ENCODE measurements at regions not wholly inside any gene's neighbourhood (a gene's known extent, or its start where the extent isn't known, plus 50 kb on each side); places are given as distances from the start of the nearest gene placed in this dataset.
A peak's percentile ranks its signal among the peaks of the same experiment; 100 is the strongest.

DNA sequence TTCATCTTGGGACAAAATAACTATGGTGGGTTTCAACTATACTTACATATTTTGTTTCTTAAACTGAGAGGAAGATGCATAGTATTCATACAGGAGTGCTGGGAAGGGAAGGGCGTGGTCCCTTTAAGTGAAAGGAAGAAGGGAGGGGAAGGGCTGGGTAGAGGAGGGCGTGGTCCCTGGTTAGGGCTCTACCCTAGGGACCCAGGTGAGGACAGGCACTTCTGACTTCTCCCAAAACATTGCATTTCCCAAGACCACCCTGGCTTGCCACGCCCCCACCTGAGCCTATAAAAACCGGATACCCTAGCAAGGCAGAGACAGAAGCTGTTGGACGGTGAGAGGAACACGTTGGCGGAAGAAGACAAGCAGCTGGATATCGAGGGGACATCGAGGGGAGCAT, 157.6 kb upstream of the PLXNA4 start:
- no peak for DNase-seq

GRCh38 chr7:132732321-132732865, 156.1 kb upstream of the PLXNA4 start:
- DNase-seq = no peak

DNA sequence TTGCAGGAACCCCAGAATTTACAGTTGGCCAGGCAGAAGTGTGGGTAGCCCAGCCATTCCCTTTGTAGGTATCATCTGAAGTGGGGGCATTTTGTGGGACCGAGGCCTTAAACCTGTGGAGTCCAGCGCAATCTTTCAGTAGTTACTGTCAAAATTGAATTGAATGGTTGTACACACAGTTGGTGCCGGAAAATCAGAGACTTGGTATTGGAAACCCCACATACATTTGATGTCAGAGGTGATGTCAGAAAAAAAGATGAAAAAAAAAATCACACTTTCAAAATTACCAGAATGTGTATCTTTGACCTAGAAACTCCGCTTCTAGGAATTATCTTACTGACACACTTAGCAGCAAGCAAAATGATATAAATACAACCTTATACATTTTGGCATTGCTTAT, 153.8 kb upstream of the PLXNA4 start:
- DNase-seq = no peak

- no peak for DNase-seq
These were observed 147.3 kb upstream of the PLXNA4 start for GRCh38 chr7:132723506-132724081.

DNA sequence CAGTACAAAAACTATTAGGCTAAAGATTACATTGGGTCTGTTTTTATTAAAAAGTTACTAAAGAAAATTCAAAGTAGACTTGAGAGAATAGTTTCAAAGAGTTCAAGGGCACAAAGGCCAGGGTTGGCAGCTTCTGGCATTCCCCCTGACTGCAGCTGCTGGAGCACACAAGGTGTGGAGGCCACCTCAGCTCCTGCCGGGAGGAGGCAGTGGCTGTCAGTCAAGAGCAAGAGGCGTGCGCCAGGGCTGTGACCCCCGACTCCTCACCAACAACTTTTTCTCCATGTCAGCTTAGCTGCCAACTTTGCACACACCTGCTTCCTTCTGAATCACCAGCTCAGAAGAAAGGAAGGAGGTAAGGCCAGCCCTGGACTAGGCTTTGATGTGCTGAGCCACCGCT, 144.6 kb upstream of the PLXNA4 start:
- no peak for DNase-seq

GRCh38 chr7:132713893-132714292, 137.6 kb upstream of the PLXNA4 start:
- DNase-seq = no peak

- DNase-seq = peak in 1 of 2 donors; percentile 25
These were observed 133.8 kb upstream of the PLXNA4 start for GRCh38 chr7:132709971-132710567.

DNA sequence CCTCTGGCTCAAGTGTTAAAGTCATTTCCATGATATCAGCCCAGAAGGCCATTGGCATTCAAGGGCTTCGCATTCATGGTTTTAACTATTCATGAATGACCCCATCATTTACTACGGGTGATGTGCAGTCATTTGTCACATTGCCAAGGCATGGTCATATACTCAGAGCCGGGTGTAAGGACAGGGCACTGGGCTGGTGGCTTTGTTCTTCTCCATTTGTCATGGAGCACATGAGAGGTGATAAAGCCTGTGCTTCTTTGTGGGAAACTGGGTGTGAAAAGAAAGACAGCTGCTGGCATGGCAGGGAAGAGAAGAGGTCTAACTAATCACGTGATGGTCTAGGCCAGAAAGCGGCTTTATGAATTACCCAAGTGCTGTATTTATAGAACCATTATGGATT, 132.2 kb upstream of the PLXNA4 start:
- no peak for DNase-seq

DNA sequence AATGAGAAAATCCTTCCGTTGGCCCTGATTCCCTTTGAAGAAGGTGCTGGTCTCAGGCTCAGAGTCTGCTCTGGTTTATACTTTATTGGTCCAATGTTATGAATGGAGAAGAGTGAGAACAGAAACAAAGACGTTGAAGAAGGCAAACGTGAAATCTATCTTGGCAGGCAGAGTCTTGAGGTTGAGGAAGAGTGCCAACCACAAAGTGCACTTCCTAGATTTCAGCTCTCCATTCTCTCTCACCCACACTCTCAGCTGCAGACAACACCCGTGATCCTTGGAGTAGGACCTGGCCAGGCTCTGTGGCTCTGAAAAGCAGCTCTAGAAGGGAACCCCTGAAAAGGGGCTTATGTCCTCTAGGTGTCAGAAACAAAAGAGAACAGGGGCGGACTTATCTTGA, 128.9 kb upstream of the PLXNA4 start:
- no peak for DNase-seq

DNA sequence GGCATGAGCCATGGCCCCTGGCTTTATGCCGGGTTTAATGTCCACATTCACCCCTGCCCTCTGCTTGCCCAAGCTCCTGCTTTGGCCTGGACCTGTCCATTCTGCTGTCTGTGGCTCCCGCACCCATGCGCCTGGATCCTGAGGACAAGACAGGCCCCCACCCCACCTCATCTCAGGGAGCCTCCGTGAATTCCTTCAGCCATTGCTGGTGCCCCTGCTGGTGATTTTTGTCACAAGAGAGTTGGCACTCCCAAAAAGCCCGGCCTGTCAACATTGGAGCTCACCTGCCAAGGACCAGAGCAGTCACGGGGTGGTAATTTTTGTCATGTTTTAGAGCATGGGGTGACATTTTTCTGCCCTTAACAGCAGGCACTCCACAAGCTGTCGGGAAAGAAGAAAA, 127.5 kb upstream of the PLXNA4 start:
- no peak for DNase-seq

GRCh38 chr7:132697003-132697402, 120.7 kb upstream of the PLXNA4 start:
- no peak for DNase-seq

- no peak for DNase-seq
These were observed 120.1 kb upstream of the PLXNA4 start for GRCh38 chr7:132696332-132696731.

- no peak for DNase-seq
These were observed 114.9 kb upstream of the PLXNA4 start for GRCh38 chr7:132691201-132691600.

- no peak for DNase-seq
These were observed 113.9 kb upstream of the PLXNA4 start for GRCh38 chr7:132690174-132690573.

- DNase-seq = no peak
These were observed 111.7 kb upstream of the PLXNA4 start for GRCh38 chr7:132687981-132688383.

DNA sequence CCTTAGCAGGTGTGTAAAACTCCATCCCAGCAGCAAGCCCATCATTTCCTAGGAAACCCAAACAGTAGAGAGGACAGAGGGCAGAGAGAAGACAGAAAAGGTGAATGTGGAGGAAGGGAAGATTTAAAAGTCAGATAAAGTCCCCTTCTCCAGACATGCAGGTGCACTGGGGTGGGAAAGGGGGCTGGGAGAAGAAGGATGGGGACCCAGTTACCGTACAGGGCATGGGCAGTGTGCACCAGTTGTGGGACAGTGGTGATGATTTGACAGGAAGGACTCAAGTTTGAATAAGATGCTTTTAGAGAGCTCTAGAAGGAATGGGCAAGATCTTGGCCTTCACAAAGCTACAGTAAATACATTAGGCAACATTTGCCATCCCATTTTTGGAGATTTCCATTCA, 110.7 kb upstream of the PLXNA4 start:
- no peak for DNase-seq

DNA sequence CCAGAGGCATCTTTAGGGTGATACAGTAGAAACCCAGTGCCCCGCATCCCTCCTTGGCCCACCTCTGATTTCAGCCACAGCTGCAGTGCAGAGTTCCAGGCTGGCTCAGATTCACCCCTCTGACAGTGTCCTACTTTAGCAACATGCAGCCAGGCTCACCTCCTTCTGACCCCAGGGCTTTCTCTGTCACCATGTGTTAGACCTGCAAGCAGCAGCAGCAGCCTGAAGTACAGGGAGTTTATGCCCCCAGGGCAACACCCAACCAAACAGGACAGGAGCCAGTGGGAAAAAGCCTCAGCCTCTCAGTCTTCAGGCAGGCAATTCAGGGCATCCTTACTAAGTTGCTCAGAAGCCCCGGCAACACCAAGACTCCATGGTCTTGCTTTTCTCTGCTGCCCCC, 109.0 kb upstream of the PLXNA4 start:
- no peak for DNase-seq

- no peak for DNase-seq
These were observed 107.8 kb upstream of the PLXNA4 start for GRCh38 chr7:132683896-132684690.

GRCh38 chr7:132681951-132682350, 105.7 kb upstream of the PLXNA4 start:
- no peak for DNase-seq

- DNase-seq = no peak
These were observed 104.3 kb upstream of the PLXNA4 start for GRCh38 chr7:132680590-132680989.

DNA sequence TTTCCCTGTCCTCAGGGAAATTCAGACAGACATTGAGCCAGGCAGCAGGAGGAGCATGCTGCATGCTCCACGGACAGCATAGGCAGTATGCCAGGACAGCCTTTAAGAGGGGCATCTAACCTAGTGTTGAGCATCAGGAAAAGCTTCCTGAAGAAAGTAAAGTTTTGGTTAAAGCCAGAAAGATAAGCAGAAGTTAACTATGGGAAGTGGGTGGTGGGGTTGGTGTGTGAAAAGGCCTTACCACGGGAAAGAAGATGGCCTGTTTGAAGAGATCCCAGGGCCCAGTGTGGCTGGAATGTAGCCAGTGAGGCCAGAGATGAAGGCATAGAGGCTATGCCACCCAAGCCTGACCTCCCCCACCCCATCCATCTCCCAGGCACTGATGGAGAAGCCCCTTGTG, 102.4 kb upstream of the PLXNA4 start:
- DNase-seq = no peak

DNA sequence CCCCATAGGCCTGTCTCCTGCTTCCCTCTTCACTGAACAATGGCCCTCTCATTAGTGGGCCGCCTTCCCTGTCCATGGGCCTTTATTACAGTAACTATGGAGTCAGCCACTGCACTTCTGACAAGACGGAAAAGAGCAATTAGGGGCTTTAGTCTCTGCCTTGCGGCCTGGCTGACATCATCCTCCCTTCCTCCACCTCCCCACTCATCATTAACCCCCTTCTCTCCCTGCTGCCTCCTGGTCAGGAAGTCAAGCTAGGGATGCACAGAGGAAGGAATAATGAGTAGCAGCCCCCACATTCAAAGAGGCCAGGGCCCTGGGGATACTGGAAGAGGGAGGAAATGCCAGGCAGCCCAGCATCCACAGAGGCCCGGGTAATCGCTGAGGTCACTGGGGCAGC, 101.6 kb upstream of the PLXNA4 start:
- DNase-seq = no peak

GRCh38 chr7:132672200-132672990, 96.1 kb upstream of the PLXNA4 start:
- no peak for DNase-seq

Measured in CD4-positive, alpha-beta T cell treated with Interleukin-4 for 1 hour (primary cell).